Caco-2 (cell line): ENCODE measurements at regions not wholly inside any gene's neighbourhood (a gene's known extent, or its start where the extent isn't known, plus 50 kb on each side); places are given as distances from the start of the nearest gene placed in this dataset.

Experiments used
- BruUV-seq: library from RNA; stranded (reverse); fragments of 400-500 nt; replicated peaks from 2 replicates; lab custom pipeline; 2021; lab: Mats Ljungman, UMichigan
- CTCF ChIA-PET: fragments of 300-600 bp; sonication (Branson Sonifier 250); formaldehyde crosslinking; loops from one replicate; lab custom pipeline; 2022; ENCODE audit warnings: antibody characterized with exemption; lab: Charles Lee
- POLR2A ChIA-PET: fragments of 300-600 bp; sonication (Branson Sonifier 250); formaldehyde crosslinking; loops from one replicate; lab custom pipeline; 2022; ENCODE audit warnings: antibody characterized with exemption; lab: Charles Lee
- DNase-seq, 2 experiments: peaks; one replicate each; pipeline versions ENCODE4 v3.0.0 to v3.0.0-alpha.2; 2020 to 2022
- H3K27me3 ChIP-seq: replicated peaks from 2 replicates; pipeline ENCODE4 v1.6.0; 2011; ENCODE audit warnings: low read length; ENCODE audit not compliant: control insufficient read depth, insufficient read depth
- H3K36me3 ChIP-seq: 2 replicates; pipeline ENCODE4 v1.5.1; 2011; ENCODE audit warnings: low read length; ENCODE audit not compliant: control insufficient read depth, insufficient read depth
- H3K4me1 ChIP-seq: fragments of 250-450 bp; sonication (Bioruptor Pico); 2 replicates; pipeline ENCODE4 v1.5.1; 2020; ENCODE audit warnings: mild to moderate bottlenecking
- H3K4me3 ChIP-seq: 2 replicates; pipeline ENCODE4 v1.5.1; 2011; ENCODE audit warnings: low read depth, mild to moderate bottlenecking, control low read depth, low read length
- H3K9me3 ChIP-seq: fragments of 250-450 bp; sonication (Bioruptor Pico); 2 replicates; pipeline ENCODE4 v1.5.1; 2020; ENCODE audit warnings: mild to moderate bottlenecking, moderate library complexity
- H3K27ac Mint-ChIP-seq: one replicate; pipeline ENCODE4 v1.8.0; 2022; ENCODE audit warnings: mixed read lengths; ENCODE audit not compliant: unreplicated experiment
- H3K27me3 Mint-ChIP-seq: one replicate; pipeline ENCODE4 v1.8.0; 2022; ENCODE audit warnings: mixed read lengths; ENCODE audit not compliant: insufficient read depth, unreplicated experiment
- H3K36me3 Mint-ChIP-seq: one replicate; pipeline ENCODE4 v1.8.0; 2022; ENCODE audit warnings: mild to moderate bottlenecking, mixed read lengths; ENCODE audit not compliant: insufficient read depth, unreplicated experiment
- H3K4me1 Mint-ChIP-seq: one replicate; pipeline ENCODE4 v1.8.0; 2022; ENCODE audit warnings: low read depth, mixed read lengths; ENCODE audit not compliant: unreplicated experiment
- H3K4me3 Mint-ChIP-seq: one replicate; pipeline ENCODE4 v1.8.0; 2022; ENCODE audit warnings: mild to moderate bottlenecking, moderate library complexity, mixed read lengths; ENCODE audit not compliant: unreplicated experiment
- H3K9me3 Mint-ChIP-seq: one replicate; pipeline ENCODE4 v1.8.0; 2022; ENCODE audit warnings: mixed read lengths; ENCODE audit not compliant: unreplicated experiment
- CTCF ChIP-seq, 2 experiments: fragments of 200-600 bp in 1 of 2; IDR thresholded peaks; 1 replicate in 1 of 2; 2 replicates in 1 of 2; pipeline versions ENCODE4 v1.5.1 to v1.8.0; 2011 to 2022; ENCODE audit warnings: antibody characterized with exemption in 1 of 2, control low read depth in 1 of 2, inconsistent platforms in 1 of 2, low read depth in 1 of 2, low read length in 1 of 2, mild to moderate bottlenecking in 1 of 2, moderate library complexity in 1 of 2; ENCODE audit not compliant: insufficient read depth in 1 of 2, severe bottlenecking in 1 of 2, unreplicated experiment in 1 of 2
- intact Hi-C: fragments of 100-400 bp; cut with micrococcal nuclease; formaldehyde crosslinking; loops from one replicate; pipeline ENCODE4 v1.10.0; 2022; ENCODE audit not compliant: unreplicated experiment

GRCh38 chr15:62544446-62544845, 379.4 kb upstream of the C2CD4B start:
- Mint-ChIP-seq H3K4me3 (no peak overlapping the region), H3K4me1 (peaks cover 12% of the 10 kb centered on the region), H3K9me3 (no peaks in the 10 kb centered on the region), H3K27me3 (no peaks in the 10 kb centered on the region), H3K27ac (no peak overlapping the region), H3K36me3 (peaks cover 44% of the 10 kb centered on the region)
- no peak for DNase-seq
- no TSS peak for BruUV-seq
- Histone ChIP-seq H3K9me3 (no peaks in the 10 kb centered on the region), H3K27me3 (no peaks in the 10 kb centered on the region), H3K4me3 (no peak overlapping the region), H3K4me1 (peaks cover 6% of the 10 kb centered on the region), H3K36me3 (no peaks in the 10 kb centered on the region; the same call in 1 of the 2 replicates)
- ChIA-PET CTCF (no interaction called here), POLR2A (no interaction called here)
- intact Hi-C loops = no loop called here
- no peak for TF ChIP-seq CTCF (IDR thresholded peaks at IDR 0.05; ENCODE audit: insufficient read depth in 1 of 2, low read depth in 1 of 2, low read length in 1 of 2, severe bottlenecking in 1 of 2, unreplicated experiment in 1 of 2)

GRCh38 chr15:62545467-62546227, 380.6 kb upstream of the C2CD4B start:
- peaks cover 6% of the 10 kb centered on the region for H3K4me1 ChIP-seq
- H3K36me3 ChIP-seq = no peaks in the 10 kb centered on the region; the same call in 1 of the 2 replicates
- Mint-ChIP-seq H3K9me3 (no peaks in the 10 kb centered on the region), H3K4me1 (peaks cover 11% of the 10 kb centered on the region), H3K36me3 (peaks cover 39% of the 10 kb centered on the region), H3K27me3 (no peaks in the 10 kb centered on the region), H3K4me3 (no peak overlapping the region), H3K27ac (no peak overlapping the region)
- POLR2A ChIA-PET = no interaction called here
- no peaks in the 10 kb centered on the region for H3K27me3 ChIP-seq
- H3K4me3 ChIP-seq = no peak overlapping the region
- CTCF ChIA-PET = no interaction called here
- DNase-seq = no peak
- BruUV-seq = no TSS peak
- no peaks in the 10 kb centered on the region for H3K9me3 ChIP-seq
- intact Hi-C loops = no loop called here
- no peak for TF ChIP-seq CTCF (IDR thresholded peaks at IDR 0.05; ENCODE audit: insufficient read depth in 1 of 2, low read depth in 1 of 2, low read length in 1 of 2, severe bottlenecking in 1 of 2, unreplicated experiment in 1 of 2)

- H3K4me3 Mint-ChIP-seq = no peak overlapping the region
Observed at GRCh38 chr15:62546628-62547027, 381.5 kb upstream of the C2CD4B start.

More at GRCh38 chr15:62546628-62547027, 381.5 kb upstream of the C2CD4B start:
- no peaks in the 10 kb centered on the region for H3K27me3 ChIP-seq
- no peak for DNase-seq
- ChIA-PET POLR2A (no interaction called here), CTCF (no interaction called here)
- Mint-ChIP-seq H3K27me3 (no peaks in the 10 kb centered on the region), H3K9me3 (no peaks in the 10 kb centered on the region), H3K4me1 (peaks cover 7% of the 10 kb centered on the region), H3K27ac (no peak overlapping the region), H3K36me3 (peaks cover 34% of the 10 kb centered on the region)
- no peaks in the 10 kb centered on the region; the same call in 1 of the 2 replicates for H3K36me3 ChIP-seq
- no peak overlapping the region for H3K4me3 ChIP-seq
- H3K4me1 ChIP-seq = peaks cover 6% of the 10 kb centered on the region
- BruUV-seq = no TSS peak
- no peak for TF ChIP-seq CTCF (IDR thresholded peaks at IDR 0.05; ENCODE audit: insufficient read depth in 1 of 2, low read depth in 1 of 2, low read length in 1 of 2, severe bottlenecking in 1 of 2, unreplicated experiment in 1 of 2)
- H3K9me3 ChIP-seq = no peaks in the 10 kb centered on the region
- intact Hi-C loops = no loop called here
